Peyer's patch (tissue), 4 donors: ENCODE measurements at regions not wholly inside any gene's neighbourhood (a gene's known extent, or its start where the extent isn't known, plus 50 kb on each side); places are given as distances from the start of the nearest gene placed in this dataset.

Source experiments
- DNase-seq, 3 donors: peaks; one replicate each; pipeline ENCODE4 v3.0.0-alpha.2; 2017 to 2019
- H3K27ac ChIP-seq, 4 donors: fragments of 200-600 bp; sonication (generic); one replicate each; pipeline ENCODE4 v1.5.1; 2016 to 2019
- H3K27me3 ChIP-seq, 2 donors: fragments of 200-600 bp; sonication (generic); one replicate each; pipeline ENCODE4 v1.5.1; 2019
- H3K36me3 ChIP-seq, 3 donors: fragments of 200-600 bp; sonication (generic); one replicate each; pipeline ENCODE4 v1.5.1; 2016 to 2019
- H3K4me1 ChIP-seq, 4 donors: fragments of 200-600 bp; sonication (generic); one replicate each; pipeline ENCODE4 v1.5.1; 2016 to 2019
- H3K4me3 ChIP-seq, 4 donors: fragments of 200-600 bp; sonication (generic); 1 replicate in 3 of 4; 2 replicates in 1 of 4; pipeline ENCODE4 v1.5.1; 2016 to 2019; ENCODE audit warnings: mild to moderate bottlenecking in 1 of 4
- H3K9me3 ChIP-seq, 4 donors: fragments of 200-600 bp; sonication (generic); one replicate each; pipeline ENCODE4 v1.5.1; 2016 to 2019; ENCODE audit warnings: mild to moderate bottlenecking in 1 of 4
- CTCF ChIP-seq, 6 experiments: fragments of 450-650 bp in 4 of 6; fragments of 200-600 bp in 2 of 6; sonication (generic) in 1 of 6; IDR thresholded peaks; one replicate each; pipeline ENCODE4 v1.5.1; 2017 to 2019; ENCODE audit warnings: antibody characterized with exemption in 6 of 6, mild to moderate bottlenecking in 3 of 6, moderate library complexity in 1 of 6
- POLR2A ChIP-seq, 2 donors: fragments of 450-650 bp; IDR thresholded peaks; one replicate each; pipeline ENCODE4 v1.5.1; 2017; ENCODE audit warnings: antibody characterized with exemption in 2 of 2, mild to moderate bottlenecking in 2 of 2, moderate library complexity in 2 of 2

GRCh38 chr1:209316929-209317328 is 266.6 kb upstream of the CAMK1G start:
- Histone ChIP-seq H3K4me1 (no peaks in the 10 kb centered on the region), H3K36me3 (no peaks in the 10 kb centered on the region), H3K27me3 (no peaks in the 10 kb centered on the region), H3K27ac (no peak overlapping the region), H3K9me3 (no peaks in the 10 kb centered on the region), H3K4me3 (no peak overlapping the region)
- DNase-seq, result no peak
- TF ChIP-seq POLR2A (IDR thresholded peaks at IDR 0.05) (no peak), CTCF (IDR thresholded peaks at IDR 0.05) (no peak)

GRCh38 chr1:209318181-209319056 is 265.1 kb upstream of the CAMK1G start:
- DNase-seq, result no peak
- no peak overlapping the region for H3K4me3 ChIP-seq
- H3K4me1 ChIP-seq, result no peaks in the 10 kb centered on the region
- no peak for TF ChIP-seq CTCF (IDR thresholded peaks at IDR 0.05)
- TF ChIP-seq POLR2A (IDR thresholded peaks at IDR 0.05), result no peak
- H3K36me3 ChIP-seq, result no peaks in the 10 kb centered on the region
- no peaks in the 10 kb centered on the region for H3K9me3 ChIP-seq
- H3K27me3 ChIP-seq, result no peaks in the 10 kb centered on the region
- H3K27ac ChIP-seq, result no peak overlapping the region

- no peaks in the 10 kb centered on the region for H3K4me1 ChIP-seq
- no peaks in the 10 kb centered on the region for H3K36me3 ChIP-seq
Measured at GRCh38 chr1:209319057-209319432, 264.5 kb upstream of the CAMK1G start.

GRCh38 chr1:209319549-209319948 is 264.0 kb upstream of the CAMK1G start:
- TF ChIP-seq POLR2A (IDR thresholded peaks at IDR 0.05) (no peak), CTCF (IDR thresholded peaks at IDR 0.05) (no peak)
- Histone ChIP-seq H3K4me3 (no peak overlapping the region), H3K27me3 (no peaks in the 10 kb centered on the region), H3K4me1 (no peaks in the 10 kb centered on the region), H3K27ac (no peak overlapping the region), H3K36me3 (no peaks in the 10 kb centered on the region), H3K9me3 (no peaks in the 10 kb centered on the region)
- no peak for DNase-seq

More at GRCh38 chr1:209319057-209319432, 264.5 kb upstream of the CAMK1G start:
- no peaks in the 10 kb centered on the region for H3K27me3 ChIP-seq
- DNase-seq, result no peak
- no peak for TF ChIP-seq POLR2A (IDR thresholded peaks at IDR 0.05)
- no peaks in the 10 kb centered on the region for H3K9me3 ChIP-seq
- H3K4me3 ChIP-seq, result no peak overlapping the region
- H3K27ac ChIP-seq, result no peak overlapping the region

GRCh38 chr1:209323743-209324142 is 259.8 kb upstream of the CAMK1G start:
- H3K36me3 ChIP-seq, result no peaks in the 10 kb centered on the region
- no peak for TF ChIP-seq CTCF (IDR thresholded peaks at IDR 0.05)
- TF ChIP-seq POLR2A (IDR thresholded peaks at IDR 0.05), result no peak
- no peaks in the 10 kb centered on the region for H3K27me3 ChIP-seq
- no peaks in the 10 kb centered on the region for H3K9me3 ChIP-seq
- no peak overlapping the region for H3K27ac ChIP-seq
- H3K4me1 ChIP-seq, result no peaks in the 10 kb centered on the region
- DNase-seq, result no peak
- no peak overlapping the region for H3K4me3 ChIP-seq

GRCh38 chr1:209324901-209325871 is 258.3 kb upstream of the CAMK1G start:
- no peak overlapping the region for H3K27ac ChIP-seq
- TF ChIP-seq CTCF (IDR thresholded peaks at IDR 0.05) (no peak), POLR2A (IDR thresholded peaks at IDR 0.05) (no peak)
- no peaks in the 10 kb centered on the region for H3K9me3 ChIP-seq
- H3K4me1 ChIP-seq, result no peaks in the 10 kb centered on the region
- no peak for DNase-seq
- H3K36me3 ChIP-seq, result no peaks in the 10 kb centered on the region
- no peak overlapping the region for H3K4me3 ChIP-seq
- no peaks in the 10 kb centered on the region for H3K27me3 ChIP-seq
